K562 (cell line): ENCODE measurements at regions not wholly inside any gene's neighbourhood (a gene's known extent, or its start where the extent isn't known, plus 50 kb on each side); places are given as distances from the start of the nearest gene placed in this dataset.

Experiments
- ASH1L ChIP-seq: fragments of 450-650 bp; IDR thresholded peaks from 2 replicates; pipeline ENCODE4 v1.6.1; 2018; ENCODE audit warnings: borderline replicate concordance, mild to moderate bottlenecking, low read depth; ENCODE audit not compliant: partially characterized antibody
- CBFA2T2 ChIP-seq: fragments of 450-650 bp; conservative IDR thresholded peaks from 2 replicates; pipeline ENCODE4 v1.6.1; 2017; ENCODE audit warnings: mild to moderate bottlenecking
- CBFA2T3 ChIP-seq: fragments of 450-650 bp; IDR thresholded peaks from 2 replicates; pipeline ENCODE4 v1.6.1; 2017
- ELF2 ChIP-seq: fragments of 250-450 bp; sonication (Bioruptor Pico); IDR thresholded peaks from 2 replicates; pipeline ENCODE4 v1.5.0; 2021; ENCODE audit warnings: mild to moderate bottlenecking
- ETS1 ChIP-seq: conservative IDR thresholded peaks from 2 replicates; pipeline ENCODE4 v1.6.1; 2011; ENCODE audit warnings: low read depth, mild to moderate bottlenecking, low read length; ENCODE audit not compliant: control insufficient read depth
- EWSR1 ChIP-seq: fragments of 450-650 bp; IDR thresholded peaks from 2 replicates; pipeline ENCODE4 v1.6.1; 2018; ENCODE audit warnings: borderline replicate concordance, mild to moderate bottlenecking, low read depth, moderate library complexity; ENCODE audit not compliant: partially characterized antibody
- LCOR ChIP-seq: sonication (generic); formaldehyde crosslinking; IDR thresholded peaks from 2 replicates; pipeline ENCODE4 v1.8.0; 2022; ENCODE audit warnings: mild to moderate bottlenecking, missing genetic modification reagents
- MAZ ChIP-seq, 2 experiments: fragments of 450-650 bp in 1 of 2; sonication (generic) in 1 of 2; formaldehyde crosslinking; IDR thresholded peaks in 1 of 2; conservative IDR thresholded peaks in 1 of 2; 2 replicates each; pipeline versions ENCODE4 v1.4.0 to v1.5.0; 2020; ENCODE audit warnings: mild to moderate bottlenecking in 1 of 2, missing genetic modification reagents in 1 of 2
- NKRF ChIP-seq: fragments of 450-650 bp; IDR thresholded peaks from 2 replicates; pipeline ENCODE4 v1.6.1; 2016; ENCODE audit warnings: borderline replicate concordance
- PBX2 ChIP-seq, 2 experiments: IDR thresholded peaks in 1 of 2; conservative IDR thresholded peaks in 1 of 2; 2 replicates each; pipeline ENCODE4 v1.6.1; 2016; ENCODE audit warnings: low read depth in 2 of 2, mild to moderate bottlenecking in 1 of 2, missing compliant biosample characterization in 1 of 2, missing genetic modification characterization in 1 of 2, moderate library complexity in 1 of 2
- SRF ChIP-seq, 2 experiments: fragments of 250-450, 450-650 bp in 1 of 2; sonication (Bioruptor Pico) in 1 of 2; sonication (generic) in 1 of 2; formaldehyde crosslinking; IDR thresholded peaks; 2 replicates each; pipeline versions ENCODE4 v1.5.0 to v1.5.1; 2020 to 2022; ENCODE audit warnings: mild to moderate bottlenecking in 1 of 2, missing genetic modification reagents in 1 of 2
- TAF9B ChIP-seq: fragments of 450-650 bp; IDR thresholded peaks from 2 replicates; pipeline ENCODE4 v1.6.1; 2018; ENCODE audit warnings: mild to moderate bottlenecking; ENCODE audit not compliant: partially characterized antibody
- TEAD1 ChIP-seq, 2 experiments: fragments of 450-650 bp in 1 of 2; sonication (generic) in 1 of 2; formaldehyde crosslinking; IDR thresholded peaks; 2 replicates each; pipeline versions ENCODE4 v1.4.0 to v1.8.0; 2020 to 2022; ENCODE audit warnings: mild to moderate bottlenecking in 2 of 2, missing genetic modification reagents in 1 of 2
- ZNF324 ChIP-seq: fragments of 250-450 bp; sonication (Bioruptor Pico); IDR thresholded peaks from 2 replicates; pipeline ENCODE4 v1.4.0; 2020; ENCODE audit warnings: mild to moderate bottlenecking
- ZNF76 ChIP-seq: fragments of 250-450 bp; sonication (Bioruptor Pico); IDR thresholded peaks from 2 replicates; pipeline ENCODE4 v1.4.0; 2020; ENCODE audit warnings: mild to moderate bottlenecking, moderate library complexity, borderline replicate concordance
- ZNF778 ChIP-seq: fragments of 450-650 bp; formaldehyde crosslinking; IDR thresholded peaks from 2 replicates; pipeline ENCODE4 v1.4.0; 2020; ENCODE audit warnings: mild to moderate bottlenecking, moderate library complexity
- TF ChIP-seq, protein P1 (sequence below): fragments of 450-650 bp; IDR thresholded peaks from 2 replicates; pipeline ENCODE4 v1.6.1; 2017; ENCODE audit warnings: antibody characterized with exemption, mild to moderate bottlenecking

DNA sequence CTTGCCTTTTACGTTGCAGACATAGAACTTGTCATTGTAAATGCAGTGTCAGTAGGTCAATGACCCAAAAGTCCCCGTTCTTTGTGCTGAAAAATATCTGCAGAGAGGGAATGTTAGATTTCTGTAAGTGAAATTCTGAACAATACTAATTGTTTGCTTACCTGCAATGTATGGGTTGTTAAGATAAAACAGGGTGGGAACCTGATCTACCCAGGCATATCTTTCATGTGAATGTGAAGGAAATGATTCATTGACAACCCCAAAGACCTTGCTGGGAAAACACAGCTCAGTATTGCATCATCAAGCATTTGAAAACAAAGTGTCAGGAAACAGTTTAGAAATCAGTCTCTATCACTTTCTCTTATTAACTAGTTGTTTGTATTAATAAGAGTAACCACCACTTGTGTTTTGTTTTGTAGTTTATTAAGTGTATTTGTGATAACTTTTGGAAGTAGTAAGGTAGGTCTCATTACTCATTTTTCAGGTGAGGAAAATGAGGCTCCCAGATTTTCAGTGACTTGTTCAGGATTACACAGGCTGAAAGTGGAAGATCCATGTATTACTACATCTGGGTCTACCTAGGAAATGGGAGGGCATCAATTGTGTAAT is 57.9 kb upstream of the SLC38A2 start (continued):
- TF ChIP-seq ELF2 (CRISPR knock-in tag), result 0 out of 2 replicates have a peak, but pooled peaks have one; percentile 11
- TF ChIP-seq CBFA2T3, result peak; percentile 90
- TF ChIP-seq ASH1L, result no peak
- TF ChIP-seq ETS1, result no peak
- no peak for TF ChIP-seq NKRF
- no peak for TF ChIP-seq ZNF76 (CRISPR knock-in tag)
- no peak for TF ChIP-seq SRF (CRISPR knock-in tag; IDR thresholded peaks at IDR 0.05)
- TF ChIP-seq, protein P1, sequence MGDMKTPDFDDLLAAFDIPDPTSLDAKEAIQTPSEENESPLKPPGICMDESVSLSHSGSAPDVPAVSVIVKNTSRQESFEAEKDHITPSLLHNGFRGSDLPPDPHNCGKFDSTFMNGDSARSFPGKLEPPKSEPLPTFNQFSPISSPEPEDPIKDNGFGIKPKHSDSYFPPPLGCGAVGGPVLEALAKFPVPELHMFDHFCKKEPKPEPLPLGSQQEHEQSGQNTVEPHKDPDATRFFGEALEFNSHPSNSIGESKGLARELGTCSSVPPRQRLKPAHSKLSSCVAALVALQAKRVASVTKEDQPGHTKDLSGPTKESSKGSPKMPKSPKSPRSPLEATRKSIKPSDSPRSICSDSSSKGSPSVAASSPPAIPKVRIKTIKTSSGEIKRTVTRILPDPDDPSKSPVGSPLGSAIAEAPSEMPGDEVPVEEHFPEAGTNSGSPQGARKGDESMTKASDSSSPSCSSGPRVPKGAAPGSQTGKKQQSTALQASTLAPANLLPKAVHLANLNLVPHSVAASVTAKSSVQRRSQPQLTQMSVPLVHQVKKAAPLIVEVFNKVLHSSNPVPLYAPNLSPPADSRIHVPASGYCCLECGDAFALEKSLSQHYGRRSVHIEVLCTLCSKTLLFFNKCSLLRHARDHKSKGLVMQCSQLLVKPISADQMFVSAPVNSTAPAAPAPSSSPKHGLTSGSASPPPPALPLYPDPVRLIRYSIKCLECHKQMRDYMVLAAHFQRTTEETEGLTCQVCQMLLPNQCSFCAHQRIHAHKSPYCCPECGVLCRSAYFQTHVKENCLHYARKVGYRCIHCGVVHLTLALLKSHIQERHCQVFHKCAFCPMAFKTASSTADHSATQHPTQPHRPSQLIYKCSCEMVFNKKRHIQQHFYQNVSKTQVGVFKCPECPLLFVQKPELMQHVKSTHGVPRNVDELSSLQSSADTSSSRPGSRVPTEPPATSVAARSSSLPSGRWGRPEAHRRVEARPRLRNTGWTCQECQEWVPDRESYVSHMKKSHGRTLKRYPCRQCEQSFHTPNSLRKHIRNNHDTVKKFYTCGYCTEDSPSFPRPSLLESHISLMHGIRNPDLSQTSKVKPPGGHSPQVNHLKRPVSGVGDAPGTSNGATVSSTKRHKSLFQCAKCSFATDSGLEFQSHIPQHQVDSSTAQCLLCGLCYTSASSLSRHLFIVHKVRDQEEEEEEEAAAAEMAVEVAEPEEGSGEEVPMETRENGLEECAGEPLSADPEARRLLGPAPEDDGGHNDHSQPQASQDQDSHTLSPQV, result peak; percentile 89
- TF ChIP-seq PBX2 (CRISPR knock-in tag; IDR thresholded peaks at IDR 0.05; ENCODE audit: low read depth), result no peak
- TF ChIP-seq PBX2 (tag; conservative IDR thresholded peaks at IDR 0.05; ENCODE audit: low read depth), result peak; percentile 86
- peak; percentile 44; the same call in 1 of the 2 replicates for TF ChIP-seq LCOR (CRISPR knock-in tag)
- peak in 1 of 2 experiments; percentile 9; a peak in 1 of 4 replicates for TF ChIP-seq TEAD1 (CRISPR knock-in tag; IDR thresholded peaks at IDR 0.05)
- TF ChIP-seq ZNF778, result no peak
- TF ChIP-seq MAZ (CRISPR knock-in tag; conservative IDR thresholded peaks at IDR 0.05 in 1 of 2, IDR thresholded peaks at IDR 0.05 in 1 of 2), result no peak
- no peak for TF ChIP-seq EWSR1
- peak; percentile 80 for TF ChIP-seq CBFA2T2
- TF ChIP-seq TAF9B, result peak; percentile 51
- no peak for TF ChIP-seq ZNF324 (CRISPR knock-in tag)
